GM19463 (cell line): ENCODE measurements at regions not wholly inside any gene's neighbourhood (a gene's known extent, or its start where the extent isn't known, plus 50 kb on each side); places are given as distances from the start of the nearest gene placed in this dataset.

Experiments used
- ATAC-seq: cut with Tn5 transposase; IDR thresholded peaks from one replicate; pipeline ENCODE4 v1.9.1; 2021; ENCODE audit warnings: mild to moderate bottlenecking, moderate library complexity; ENCODE audit not compliant: unreplicated experiment

DNA sequence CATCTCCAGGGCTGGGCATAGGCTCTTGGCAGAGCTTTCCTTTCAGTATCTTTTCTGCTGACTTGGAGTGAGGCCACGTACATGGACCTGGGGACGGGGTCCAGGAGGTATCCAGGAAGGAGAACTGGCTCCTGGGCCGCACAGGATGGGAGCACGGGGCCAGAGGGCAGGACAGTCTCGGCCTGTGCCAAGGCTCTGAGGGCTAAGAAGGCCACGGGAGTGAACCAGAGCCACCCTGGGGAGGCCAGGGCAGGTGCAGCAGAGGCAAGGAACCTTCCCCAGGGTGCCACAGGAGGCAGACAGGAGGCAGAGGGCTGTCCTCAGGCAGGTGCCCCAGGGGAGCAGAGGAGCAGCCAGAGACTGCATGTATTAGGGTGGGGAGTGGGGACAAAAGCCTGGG lies 50.3 kb downstream of the PLXNA1 start:
- no peak for ATAC-seq

GRCh38 chr3:127033786-127034185 lies 50.9 kb downstream of the PLXNA1 start:
- ATAC-seq, result no peak

- no peak for ATAC-seq
Observed at GRCh38 chr3:127034195-127034989, 51.5 kb downstream of the PLXNA1 start.

DNA sequence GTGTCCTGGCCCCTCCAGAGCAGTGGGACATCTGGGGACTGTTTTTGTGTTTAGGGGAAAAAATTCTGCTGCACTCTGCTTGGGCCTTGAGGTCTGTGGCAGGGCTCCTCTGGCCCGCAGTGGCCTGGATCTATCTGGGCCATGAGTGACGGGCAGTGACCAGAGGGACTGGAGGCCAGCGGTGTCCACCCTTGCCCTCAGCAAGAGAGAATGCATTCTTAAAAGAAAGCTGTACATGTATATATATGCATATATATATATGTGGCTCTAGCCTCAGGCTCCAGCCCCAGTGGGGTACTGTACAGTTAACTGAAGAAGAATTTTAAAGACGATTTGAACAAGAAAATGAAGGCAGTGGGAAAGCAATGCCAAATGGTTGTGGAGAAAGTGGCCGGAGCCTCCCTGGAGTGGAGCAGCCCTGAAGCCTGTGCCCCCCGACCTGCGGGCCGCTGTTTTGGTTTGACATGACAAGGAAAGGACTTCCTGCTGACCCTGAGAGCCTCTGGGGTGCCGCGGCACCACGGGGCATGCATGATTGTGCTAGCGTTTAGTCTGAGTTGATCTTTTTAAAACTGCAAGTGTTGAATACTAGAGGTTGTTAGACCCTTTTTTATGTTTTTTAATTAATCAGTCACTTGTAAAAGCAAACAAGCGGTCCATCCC lies 52.2 kb downstream of the PLXNA1 start:
- ATAC-seq, result no peak

DNA sequence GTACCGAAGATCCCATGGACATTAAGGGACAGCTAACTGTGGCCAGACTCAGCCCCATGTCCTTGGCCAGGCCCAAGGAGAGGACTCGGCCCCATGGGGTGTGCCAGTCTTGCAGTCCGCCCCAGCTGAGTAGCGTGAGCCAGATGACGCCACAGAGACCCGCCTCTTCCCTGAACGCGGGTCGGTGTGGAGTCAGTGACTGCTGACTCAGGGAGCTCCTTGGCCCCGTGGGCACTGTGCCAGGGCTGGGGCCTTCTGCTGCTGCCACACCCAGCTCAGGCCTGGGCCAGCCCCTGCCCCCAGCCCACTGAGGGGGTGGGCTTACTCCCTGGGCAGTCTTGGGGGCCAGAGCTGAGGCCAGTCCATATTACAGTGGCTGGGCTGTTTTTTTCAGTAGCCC lies 52.8 kb downstream of the PLXNA1 start:
- no peak for ATAC-seq

GRCh38 chr3:127036209-127037020 lies 53.5 kb downstream of the PLXNA1 start:
- ATAC-seq, result no peak

GRCh38 chr3:127037021-127037400 lies 54.1 kb downstream of the PLXNA1 start:
- ATAC-seq, result no peak

DNA sequence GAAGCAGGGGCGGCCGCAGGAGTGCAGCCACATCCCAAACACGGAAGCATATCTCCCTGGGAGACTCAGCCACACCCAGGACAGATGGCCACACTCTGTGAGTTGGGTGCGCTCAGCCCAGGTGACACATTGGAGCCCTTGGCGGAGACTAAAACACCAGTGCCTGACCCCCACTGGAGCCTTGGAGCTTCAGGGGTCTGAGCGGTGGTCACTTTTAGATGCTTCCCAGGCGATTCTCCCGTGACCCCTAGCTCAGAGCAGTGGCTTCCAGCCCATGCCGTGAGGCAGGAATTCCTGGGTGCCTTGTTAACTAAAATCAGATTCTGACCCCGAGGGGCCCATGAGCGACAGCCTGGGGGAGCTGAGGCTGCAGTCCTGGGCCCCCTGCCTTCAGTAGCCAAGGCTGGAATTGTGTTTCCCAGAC lies 54.5 kb downstream of the PLXNA1 start:
- ATAC-seq, result no peak

- ATAC-seq, result no peak
Observed at GRCh38 chr3:127037971-127038446, 55.1 kb downstream of the PLXNA1 start.

DNA sequence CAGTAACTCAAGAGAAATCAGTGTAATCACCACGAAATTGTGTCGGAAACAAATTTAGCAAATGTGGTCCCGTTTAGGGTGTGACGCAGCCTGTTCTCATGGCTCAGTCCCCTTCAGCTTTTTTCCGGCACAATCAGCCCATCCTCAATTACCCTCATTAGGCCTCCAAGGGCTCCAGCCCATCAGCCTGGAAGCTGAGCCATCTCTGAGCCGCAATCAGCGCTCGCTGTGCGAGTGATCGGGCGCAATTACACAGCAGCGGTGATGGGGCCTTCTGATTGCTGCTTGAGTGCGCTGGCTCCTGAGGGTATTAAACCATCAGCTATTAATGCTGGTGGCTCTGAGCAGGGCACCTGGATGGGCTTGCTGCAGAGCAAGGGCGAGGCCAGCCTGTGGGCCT lies 55.6 kb downstream of the PLXNA1 start:
- ATAC-seq, result no peak

DNA sequence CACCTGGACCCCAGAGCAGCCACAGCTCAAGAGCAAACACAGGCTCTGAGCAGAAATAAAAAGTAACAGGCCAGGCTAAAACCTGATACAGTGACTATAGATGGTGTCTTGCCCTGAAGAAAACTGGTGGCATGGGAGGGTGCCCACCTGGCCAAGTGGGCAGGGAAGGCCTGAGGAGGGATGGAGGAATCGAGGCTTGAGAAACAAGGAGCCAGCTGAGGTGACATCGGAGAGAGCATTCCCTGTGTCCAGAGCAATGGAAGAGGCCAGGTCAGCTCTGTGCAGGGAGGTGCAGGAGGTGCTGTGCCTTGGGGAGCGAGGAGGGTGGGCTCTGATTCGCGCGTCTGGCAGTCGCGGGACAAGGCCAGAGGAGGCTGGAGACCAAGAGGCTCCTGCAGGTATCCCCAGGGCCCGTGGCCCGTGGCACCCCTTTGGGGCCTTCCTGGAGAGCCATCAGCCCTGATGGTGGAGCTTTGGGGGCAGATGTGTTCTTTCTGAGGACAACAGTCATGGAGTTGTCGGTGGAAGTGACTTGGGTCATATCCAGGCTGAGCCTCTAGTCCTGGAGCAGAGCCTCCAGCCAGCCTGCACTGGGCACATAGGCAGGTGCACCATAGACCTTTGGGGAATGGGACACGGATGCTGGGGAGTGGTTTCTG lies 56.1 kb downstream of the PLXNA1 start:
- no peak for ATAC-seq

GRCh38 chr3:127039719-127040118 lies 56.8 kb downstream of the PLXNA1 start:
- ATAC-seq, result no peak

DNA sequence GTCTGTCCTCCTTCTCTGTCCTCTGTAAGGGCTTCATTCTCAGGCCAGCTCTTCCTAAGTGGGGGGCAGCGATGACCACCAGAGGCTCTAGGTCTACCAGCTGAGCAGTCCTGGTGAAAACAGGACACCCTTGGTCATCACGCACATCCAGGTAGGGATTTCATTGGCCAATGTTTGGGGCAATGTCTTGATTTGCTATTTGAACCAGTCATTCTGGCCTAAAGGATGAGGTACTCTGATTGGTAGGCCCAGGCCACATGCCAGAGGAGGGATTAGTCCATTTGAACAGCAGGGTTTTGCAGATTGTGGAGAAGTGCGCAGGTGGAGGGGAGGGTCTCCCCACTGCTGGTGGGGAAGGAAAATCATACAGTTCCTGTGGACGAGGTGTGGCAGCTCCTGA lies 57.3 kb downstream of the PLXNA1 start:
- ATAC-seq, result no peak

GRCh38 chr3:127041264-127041820 lies 58.4 kb downstream of the PLXNA1 start:
- ATAC-seq, result no peak

DNA sequence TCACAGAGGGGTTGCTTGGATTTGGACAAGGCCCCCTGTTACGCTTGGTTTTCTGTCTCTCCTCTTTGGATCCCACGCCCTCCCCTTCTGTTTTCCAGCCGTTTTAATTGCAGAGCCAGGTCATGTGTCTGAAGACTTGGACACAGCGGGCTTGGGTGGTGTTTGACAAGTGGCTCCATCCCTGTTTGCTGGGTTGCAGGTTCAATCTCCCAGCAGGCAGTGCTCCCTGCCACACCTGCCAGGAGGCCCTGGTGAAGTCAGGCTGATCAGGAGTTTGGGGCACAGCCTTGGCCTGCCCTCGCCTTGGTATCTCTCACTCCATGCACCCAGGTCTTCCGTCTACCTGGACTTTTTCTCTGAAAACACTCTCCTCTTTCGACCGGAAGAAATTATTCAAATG lies 59.0 kb downstream of the PLXNA1 start:
- no peak for ATAC-seq

- no peak for ATAC-seq
Observed at GRCh38 chr3:127042634-127043033, 59.7 kb downstream of the PLXNA1 start.

DNA sequence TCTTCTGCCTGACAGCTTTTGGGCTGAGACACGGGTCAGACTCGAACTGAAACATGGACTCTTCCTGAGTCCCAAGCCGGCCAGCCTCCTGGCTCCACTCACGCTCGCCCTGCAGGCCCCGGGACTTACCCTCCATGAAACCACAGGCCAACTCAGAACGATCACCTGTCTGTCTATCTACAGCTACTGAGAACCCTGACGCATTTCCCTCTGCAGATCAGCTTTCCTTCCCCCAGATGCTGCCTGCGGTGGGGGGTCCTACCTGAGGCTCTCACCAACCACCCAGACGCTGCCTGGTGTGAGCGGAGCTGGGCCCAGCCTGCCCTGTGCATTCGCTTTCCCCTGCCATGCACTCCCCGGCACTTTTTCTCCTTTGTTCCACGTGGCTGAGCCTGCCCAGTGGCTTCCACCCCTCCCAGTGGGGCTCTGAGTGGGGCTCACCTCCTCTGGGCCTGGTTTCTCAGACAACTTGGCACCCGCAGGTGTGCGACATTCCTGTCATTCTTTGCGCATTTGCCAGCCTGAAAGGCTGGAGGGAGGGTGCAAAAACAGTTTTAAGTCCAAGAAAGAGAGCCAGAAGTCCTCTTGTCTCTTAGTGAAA lies 60.2 kb downstream of the PLXNA1 start:
- ATAC-seq, result no peak

GRCh38 chr3:127043731-127044510 lies 61.0 kb downstream of the PLXNA1 start:
- no peak for ATAC-seq

GRCh38 chr3:127044996-127045395 lies 62.1 kb downstream of the PLXNA1 start:
- no peak for ATAC-seq
